GM12872 (cell line): ENCODE measurements at regions not wholly inside any gene's neighbourhood (a gene's known extent, or its start where the extent isn't known, plus 50 kb on each side); places are given as distances from the start of the nearest gene placed in this dataset.

ENCODE experiments used
- CTCF ChIP-seq: IDR thresholded peaks from 3 replicates; pipeline ENCODE4 v1.5.1; 2011; ENCODE audit warnings: low read depth, mild to moderate bottlenecking, low read length, moderate library complexity; ENCODE audit not compliant: insufficient read depth

GRCh38 chr11:109963101-109963500, 130.1 kb upstream of the ZC3H12C start:
- TF ChIP-seq CTCF: no peak

- TF ChIP-seq CTCF: no peak
These were observed 128.7 kb upstream of the ZC3H12C start for GRCh38 chr11:109964487-109964886.

- TF ChIP-seq CTCF: no peak
These were observed 124.9 kb upstream of the ZC3H12C start for GRCh38 chr11:109968299-109968698.

- TF ChIP-seq CTCF: no peak
These were observed 124.4 kb upstream of the ZC3H12C start for GRCh38 chr11:109968781-109969180.

GRCh38 chr11:109970516-109971183, 122.5 kb upstream of the ZC3H12C start:
- no peak for TF ChIP-seq CTCF

- no peak for TF ChIP-seq CTCF
These were observed 122.0 kb upstream of the ZC3H12C start for GRCh38 chr11:109971184-109971523.

- no peak for TF ChIP-seq CTCF
These were observed 120.9 kb upstream of the ZC3H12C start for GRCh38 chr11:109972181-109972715.
